Pons (tissue), 1 donor: ENCODE measurements at regions not wholly inside any gene's neighbourhood (a gene's known extent, or its start where the extent isn't known, plus 50 kb on each side); places are given as distances from the start of the nearest gene placed in this dataset.
"Not testable (repeated sequence)": the region's sequence is repeated elsewhere in the genome, so short reads cannot be mapped to it uniquely, and the experiment has no call there.

Source experiments
- DNase-seq: peaks from one replicate; pipeline ENCODE4 v3.0.0-alpha.2; 2016; ENCODE audit warnings: low spot score

DNA sequence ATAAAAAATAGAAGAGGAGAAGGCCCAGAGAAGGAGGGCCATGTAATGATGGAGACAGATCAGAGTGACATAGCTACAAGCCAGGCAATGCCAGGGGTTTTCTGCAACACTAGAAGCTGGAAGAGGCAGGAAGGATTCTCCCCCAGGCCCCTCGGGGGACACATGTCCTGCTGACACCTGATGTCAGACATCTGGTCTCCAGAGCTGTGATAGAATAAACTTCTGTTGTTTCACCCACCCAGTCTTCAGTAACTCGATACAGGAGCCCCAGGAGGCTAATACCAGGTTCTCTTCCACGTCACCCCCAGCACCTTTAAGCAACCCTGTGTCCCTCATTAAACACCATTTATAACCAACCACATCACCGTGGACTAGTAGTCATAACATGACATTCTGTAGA, 94.9 kb downstream of the TMEM130 start:
- no peak for DNase-seq

DNA sequence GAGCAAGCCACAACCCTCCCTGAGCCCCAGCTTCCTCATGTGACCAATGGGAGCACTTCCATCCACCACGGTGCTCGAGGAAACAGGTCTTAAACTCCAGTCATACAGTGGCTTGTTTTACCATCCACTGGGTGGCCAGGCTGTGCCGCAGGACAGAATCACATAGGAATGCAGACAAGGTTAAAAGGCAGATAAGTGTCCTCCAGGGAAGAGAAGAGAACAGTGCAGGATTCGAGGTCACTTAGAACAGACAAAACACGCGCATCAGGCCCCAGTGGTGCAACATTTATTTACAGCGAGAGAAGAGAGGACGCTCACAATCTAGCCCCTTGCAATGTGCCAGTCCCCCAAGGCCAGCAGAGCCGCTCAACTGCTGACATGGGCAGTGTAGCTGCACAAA, 92.8 kb downstream of the TMEM130 start:
- no peak for DNase-seq

DNA sequence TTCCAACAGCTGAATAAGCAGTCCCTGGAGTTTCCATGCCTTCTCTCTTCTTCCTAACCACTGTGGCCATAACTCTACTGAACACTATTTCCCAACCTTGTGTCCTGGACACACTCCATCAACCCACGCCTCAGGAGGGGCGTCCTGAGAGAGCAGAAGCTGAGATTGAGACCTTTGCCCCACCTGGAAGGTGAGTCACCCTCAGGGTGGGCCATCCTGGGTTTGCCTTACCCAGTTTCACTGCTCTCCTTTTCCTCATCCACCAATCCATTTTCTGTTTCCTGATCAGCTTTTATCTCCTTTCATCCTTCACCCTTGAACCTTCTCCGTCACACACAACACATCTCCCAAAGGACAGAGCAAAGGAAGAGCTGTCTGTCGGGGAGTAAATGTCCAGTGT, 91.4 kb downstream of the TMEM130 start:
- no peak for DNase-seq

DNA sequence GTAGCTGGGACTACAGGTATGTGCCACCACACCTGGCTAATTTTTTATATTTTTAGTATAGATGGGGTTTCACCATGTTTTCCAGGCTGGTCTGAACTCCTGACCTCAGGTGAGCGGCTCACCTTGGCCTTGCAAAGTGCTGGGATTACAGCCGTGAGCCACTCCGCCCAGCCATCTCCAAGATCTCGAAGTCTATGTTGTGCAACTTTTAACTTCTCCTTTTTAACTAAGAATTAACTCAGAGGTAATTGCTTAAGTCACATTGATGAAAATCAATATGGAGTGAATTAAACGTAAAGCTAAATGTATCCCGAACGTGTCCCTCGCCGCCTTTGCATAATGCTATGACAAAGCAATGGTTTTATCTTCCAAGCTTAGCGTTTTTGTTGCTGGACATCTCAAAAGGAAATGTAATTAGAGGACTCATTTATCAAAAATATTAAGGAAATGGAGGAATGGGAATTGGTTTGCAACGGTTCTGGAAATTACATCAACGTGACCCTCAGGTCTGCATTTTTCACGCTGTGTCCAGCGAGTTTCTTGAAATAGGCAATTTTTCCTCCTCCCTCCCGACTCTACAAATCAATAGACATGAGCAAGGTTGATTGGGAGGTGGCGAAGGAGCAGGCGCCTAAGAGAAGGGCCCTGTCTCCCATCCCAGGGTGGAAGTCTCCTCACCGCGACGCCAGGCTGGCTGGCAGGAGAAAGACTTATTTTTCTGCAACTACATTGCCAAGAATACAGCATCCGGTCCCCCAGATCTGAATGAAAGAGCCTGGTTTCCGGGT, 89.8 kb downstream of the TMEM130 start:
- no peak for DNase-seq

DNA sequence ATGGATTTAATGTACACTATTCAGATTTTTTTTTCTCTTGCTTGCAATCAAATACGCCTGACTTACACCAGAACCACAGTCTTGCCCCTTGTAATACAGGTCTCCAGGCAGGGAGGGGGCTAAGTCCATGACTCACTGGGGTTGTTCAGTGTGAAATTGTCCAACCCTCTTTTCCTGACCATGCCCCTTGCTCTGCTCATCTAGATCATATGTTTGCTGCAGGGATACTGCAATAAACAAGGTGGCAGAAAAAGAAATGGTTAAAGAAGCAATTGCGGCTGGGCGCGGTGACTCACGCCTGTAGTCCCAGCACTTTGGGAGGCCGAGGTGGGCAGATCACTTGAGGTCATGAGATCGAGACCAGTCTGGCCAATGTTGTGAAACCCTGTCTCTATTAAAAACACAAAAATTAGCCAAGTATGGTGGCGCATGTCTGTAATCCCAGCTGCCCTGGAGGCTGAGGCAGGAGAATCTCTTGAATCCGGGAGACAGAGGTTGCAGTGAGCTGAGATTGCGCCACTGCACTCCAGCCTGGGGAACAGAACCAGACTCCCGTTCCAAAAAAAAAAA, 85.5 kb downstream of the TMEM130 start:
- no peak for DNase-seq

DNA sequence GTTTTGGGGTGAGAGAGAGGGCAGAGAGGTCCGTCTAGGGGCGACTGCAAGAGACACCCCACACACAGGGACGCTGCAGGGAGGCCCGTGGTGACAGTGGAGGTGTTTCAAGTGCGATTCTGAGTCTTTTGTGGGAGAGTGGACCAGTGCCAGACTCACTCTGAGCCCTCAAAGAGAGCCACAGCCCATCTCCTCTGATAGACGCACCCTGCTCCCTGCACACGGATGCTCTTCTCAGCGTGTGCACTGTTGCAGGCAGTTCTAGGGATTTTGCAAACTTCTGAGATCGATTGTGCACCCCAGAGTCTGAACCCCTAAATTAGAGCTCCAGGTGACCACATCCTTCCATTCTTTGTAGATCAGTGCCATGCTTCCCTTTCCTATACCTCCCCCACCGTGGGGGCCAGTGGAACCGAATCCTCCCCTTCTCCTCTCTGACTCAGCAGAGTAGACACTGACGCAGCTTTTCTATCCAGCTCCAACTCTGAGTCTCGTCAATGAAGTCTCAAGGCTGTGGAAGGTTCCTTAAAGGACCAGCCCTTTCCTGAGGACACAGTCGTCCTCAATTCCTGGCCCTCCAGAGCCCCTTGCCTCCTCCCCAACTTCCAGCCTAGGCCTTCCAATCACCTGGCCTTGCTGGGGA, 83.8 kb downstream of the TMEM130 start:
- DNase-seq: no peak

DNA sequence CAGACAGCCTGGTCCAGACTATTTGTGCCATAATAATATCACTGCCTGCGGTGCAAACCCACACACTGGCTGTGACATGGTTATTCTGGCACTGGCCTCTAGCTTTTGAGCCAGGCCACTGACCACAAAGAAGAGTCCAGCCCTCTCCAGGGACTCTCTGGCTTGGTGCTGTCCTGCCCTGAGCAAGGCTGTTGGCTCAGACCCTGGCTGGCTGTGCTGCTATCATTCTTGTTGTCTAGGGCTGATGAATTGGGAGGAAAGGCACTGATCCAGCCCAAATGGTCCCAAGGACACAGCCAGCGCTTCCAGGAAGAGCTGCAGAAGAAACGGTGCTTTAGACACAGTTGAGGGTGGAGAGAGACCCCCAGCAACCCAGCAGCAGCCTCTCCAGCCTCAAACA, 80.8 kb downstream of the TMEM130 start:
- DNase-seq: no peak

DNA sequence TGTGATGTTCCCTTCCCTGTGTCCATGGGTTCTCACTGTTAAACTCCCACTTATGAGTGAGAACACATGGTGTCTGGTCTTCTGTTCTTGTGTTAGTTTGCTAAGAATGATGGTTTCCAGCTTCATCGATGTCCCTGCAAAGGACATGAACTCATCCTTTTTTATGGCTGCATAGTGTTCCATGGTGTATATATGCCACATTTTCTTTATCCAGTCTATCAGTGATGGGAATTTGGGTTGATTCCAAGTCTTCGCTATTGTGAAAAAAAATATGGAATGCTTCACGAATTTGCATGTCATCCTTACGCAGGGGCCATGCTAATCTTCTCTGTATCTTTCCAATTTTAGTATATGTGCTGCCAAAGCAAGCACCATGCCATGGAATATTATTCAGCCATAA, 75.4 kb downstream of the TMEM130 start:
- DNase-seq: not testable (repeated sequence)

DNA sequence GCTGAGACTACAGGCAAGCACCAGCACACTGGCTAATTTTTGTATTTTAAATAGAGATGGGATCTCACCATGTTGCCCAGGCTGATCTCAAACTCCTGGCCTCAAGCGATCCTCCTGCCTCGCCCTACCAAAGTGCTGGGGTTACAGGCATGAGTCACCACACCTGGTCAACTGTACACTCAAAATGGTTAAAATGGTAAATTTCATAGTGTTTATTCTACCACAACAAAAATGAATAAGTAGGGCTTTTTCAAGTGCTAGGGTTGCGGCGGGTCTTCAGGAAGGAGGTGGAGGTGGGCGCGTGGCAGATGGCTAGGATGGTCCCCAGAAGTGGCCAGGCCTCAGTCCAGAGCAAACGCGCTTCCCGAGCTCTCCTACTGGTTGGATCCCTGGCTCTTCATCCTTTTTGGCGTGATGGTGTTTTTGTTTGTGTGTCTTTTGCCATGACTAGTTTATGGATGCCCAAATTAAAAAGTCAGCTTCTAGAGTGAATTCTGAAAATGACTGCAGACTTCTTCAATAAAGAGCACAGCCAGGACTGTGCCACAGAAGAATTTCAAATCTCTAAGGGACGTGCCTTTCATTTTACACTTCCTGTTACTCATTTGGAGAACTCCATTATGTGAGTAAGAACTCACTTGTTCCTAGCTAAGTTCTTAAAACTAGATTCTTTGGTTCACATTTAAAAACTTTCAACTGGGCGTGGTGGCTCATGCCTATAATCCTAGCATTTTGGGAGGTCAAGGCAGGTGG, 73.9 kb downstream of the TMEM130 start:
- DNase-seq: no peak
